Dedifferentiated amniotic fluid mesenchymal stem cell (primary cell): ENCODE measurements at regions not wholly inside any gene's neighbourhood (a gene's known extent, or its start where the extent isn't known, plus 50 kb on each side); places are given as distances from the start of the nearest gene placed in this dataset.

Experiments
- DNase-seq: peaks from one replicate; pipeline ENCODE4 v3.0.0-alpha.2; 2016; ENCODE audit errors: extremely low spot score

GRCh38 chr10:93178226-93178625 lies 104.5 kb downstream of the CYP26A1 start:
- no peak for DNase-seq

- no peak for DNase-seq
Observed at GRCh38 chr10:93180482-93180931, 106.8 kb downstream of the CYP26A1 start.

GRCh38 chr10:93181271-93182048 lies 107.8 kb downstream of the CYP26A1 start:
- no peak for DNase-seq

GRCh38 chr10:93182049-93182327 lies 108.3 kb downstream of the CYP26A1 start:
- DNase-seq, result no peak

GRCh38 chr10:93182790-93183189 lies 109.1 kb downstream of the CYP26A1 start:
- no peak for DNase-seq

GRCh38 chr10:93186653-93187052 lies 113.0 kb downstream of the CYP26A1 start:
- no peak for DNase-seq

GRCh38 chr10:93189944-93190343 lies 116.3 kb downstream of the CYP26A1 start:
- no peak for DNase-seq

- no peak for DNase-seq
Observed at GRCh38 chr10:93190372-93190771, 116.7 kb downstream of the CYP26A1 start.

GRCh38 chr10:93193906-93194305 lies 120.2 kb downstream of the CYP26A1 start:
- no peak for DNase-seq

GRCh38 chr10:93198401-93199131 lies 124.9 kb downstream of the CYP26A1 start:
- no peak for DNase-seq

- no peak for DNase-seq
Observed at GRCh38 chr10:93199191-93199751, 125.6 kb downstream of the CYP26A1 start.

GRCh38 chr10:93204494-93205485 lies 131.1 kb downstream of the CYP26A1 start:
- no peak for DNase-seq

- DNase-seq, result no peak
Observed at GRCh38 chr10:93206652-93207051, 133.0 kb downstream of the CYP26A1 start.

- no peak for DNase-seq
Observed at GRCh38 chr10:93208717-93209464, 135.2 kb downstream of the CYP26A1 start.

- DNase-seq, result no peak
Observed at GRCh38 chr10:93211991-93212390, 138.3 kb downstream of the CYP26A1 start.

- no peak for DNase-seq
Observed at GRCh38 chr10:93215312-93215711, 141.6 kb downstream of the CYP26A1 start.

GRCh38 chr10:93216341-93216985 lies 142.8 kb downstream of the CYP26A1 start:
- no peak for DNase-seq

GRCh38 chr10:93218386-93218785 lies 144.7 kb downstream of the CYP26A1 start:
- DNase-seq, result no peak

- no peak for DNase-seq
Observed at GRCh38 chr10:93219347-93219746, 145.7 kb downstream of the CYP26A1 start.

GRCh38 chr10:93220296-93221170 lies 146.8 kb downstream of the CYP26A1 start:
- no peak for DNase-seq
